ENCODE measurements at regions not wholly inside any gene's neighbourhood (a gene's known extent, or its start where the extent isn't known, plus 50 kb on each side); places are given as distances from the start of the nearest gene placed in this dataset.

DNA sequence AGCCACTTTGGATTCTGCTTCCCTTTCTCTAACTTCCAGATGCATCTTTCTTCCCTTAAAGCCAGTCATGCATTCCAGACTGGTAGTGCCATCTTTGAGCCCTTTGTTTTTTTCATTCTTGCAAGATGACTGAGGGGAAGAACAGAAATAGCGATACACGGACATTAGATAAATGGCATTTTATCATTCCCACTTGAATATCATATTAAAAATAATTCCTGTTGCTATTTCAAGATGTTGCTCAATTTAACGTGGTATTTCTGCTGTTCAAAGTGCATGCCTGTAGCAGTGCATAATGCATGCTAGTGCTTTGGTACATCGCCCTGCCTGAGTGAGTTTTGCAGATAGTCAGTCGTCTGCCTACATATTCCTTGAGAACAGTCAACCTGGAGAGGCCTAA lies 140.6 kb upstream of the FRY start:
- TF ChIP-seq, protein P1, sequence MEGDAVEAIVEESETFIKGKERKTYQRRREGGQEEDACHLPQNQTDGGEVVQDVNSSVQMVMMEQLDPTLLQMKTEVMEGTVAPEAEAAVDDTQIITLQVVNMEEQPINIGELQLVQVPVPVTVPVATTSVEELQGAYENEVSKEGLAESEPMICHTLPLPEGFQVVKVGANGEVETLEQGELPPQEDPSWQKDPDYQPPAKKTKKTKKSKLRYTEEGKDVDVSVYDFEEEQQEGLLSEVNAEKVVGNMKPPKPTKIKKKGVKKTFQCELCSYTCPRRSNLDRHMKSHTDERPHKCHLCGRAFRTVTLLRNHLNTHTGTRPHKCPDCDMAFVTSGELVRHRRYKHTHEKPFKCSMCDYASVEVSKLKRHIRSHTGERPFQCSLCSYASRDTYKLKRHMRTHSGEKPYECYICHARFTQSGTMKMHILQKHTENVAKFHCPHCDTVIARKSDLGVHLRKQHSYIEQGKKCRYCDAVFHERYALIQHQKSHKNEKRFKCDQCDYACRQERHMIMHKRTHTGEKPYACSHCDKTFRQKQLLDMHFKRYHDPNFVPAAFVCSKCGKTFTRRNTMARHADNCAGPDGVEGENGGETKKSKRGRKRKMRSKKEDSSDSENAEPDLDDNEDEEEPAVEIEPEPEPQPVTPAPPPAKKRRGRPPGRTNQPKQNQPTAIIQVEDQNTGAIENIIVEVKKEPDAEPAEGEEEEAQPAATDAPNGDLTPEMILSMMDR (IDR thresholded peaks at IDR 0.05): no peak

GRCh38 chr13:31891472-31891871 lies 140.1 kb upstream of the FRY start:
- TF ChIP-seq, protein P1 (IDR thresholded peaks at IDR 0.05): no peak
- H3K4me1 ChIP-seq: no peaks in the 10 kb centered on the region
- H3K27ac ChIP-seq: no peak overlapping the region

More for the DNA sequence above, 140.6 kb upstream of the FRY start:
- no peaks in the 10 kb centered on the region for H3K79me2 ChIP-seq
- no peaks in the 10 kb centered on the region for H3K27me3 ChIP-seq (ENCODE audit: control insufficient read depth, insufficient read depth, low read length)
- H3K27ac ChIP-seq: no peak overlapping the region
- H3K4me1 ChIP-seq: no peaks in the 10 kb centered on the region
- H2AFZ ChIP-seq: no peak overlapping the region
- H3K9me3 ChIP-seq (ENCODE audit: control insufficient read depth, low read length): no peaks in the 10 kb centered on the region
- H3K36me3 ChIP-seq (ENCODE audit: control insufficient read depth, insufficient read depth, low read length): no peaks in the 10 kb centered on the region
- H3K4me2 ChIP-seq (ENCODE audit: low read length): no peak overlapping the region
- no peak overlapping the region for H3K4me3 ChIP-seq (ENCODE audit: low read depth, low read length)
- H3K9ac ChIP-seq: no peak overlapping the region

DNA sequence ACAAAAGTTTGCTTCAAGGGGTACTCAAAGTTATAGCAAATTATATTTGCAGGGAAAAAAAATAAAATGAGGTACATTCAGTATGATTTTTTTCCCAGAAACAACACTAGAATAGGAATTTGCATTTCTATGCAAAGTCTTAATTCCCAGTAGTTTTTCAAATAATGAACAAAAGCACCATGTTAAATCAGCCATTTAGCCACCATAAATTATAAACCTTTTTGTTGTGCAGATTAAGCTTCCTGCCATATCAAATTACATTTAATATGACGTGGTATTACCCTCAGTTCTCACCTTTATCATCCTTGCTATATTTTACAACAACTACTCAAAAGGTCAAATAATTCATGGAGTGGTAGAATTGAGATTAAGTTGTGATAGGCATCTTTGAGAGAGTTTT lies 136.6 kb upstream of the FRY start:
- H3K36me3 ChIP-seq (ENCODE audit: control insufficient read depth, insufficient read depth, low read length): no peaks in the 10 kb centered on the region
- no peaks in the 10 kb centered on the region for H3K27me3 ChIP-seq (ENCODE audit: control insufficient read depth, insufficient read depth, low read length)
- no peak overlapping the region for H3K9ac ChIP-seq
- H3K27ac ChIP-seq: no peak overlapping the region
- no peaks in the 10 kb centered on the region for H3K79me2 ChIP-seq
- H3K4me1 ChIP-seq: no peaks in the 10 kb centered on the region
- no peak overlapping the region for H3K4me3 ChIP-seq (ENCODE audit: low read depth, low read length)
- H2AFZ ChIP-seq: no peak overlapping the region
- no peaks in the 10 kb centered on the region for H3K9me3 ChIP-seq (ENCODE audit: control insufficient read depth, low read length)
- H3K4me2 ChIP-seq (ENCODE audit: low read length): no peak overlapping the region
- TF ChIP-seq, protein P1 (IDR thresholded peaks at IDR 0.05): no peak

More at GRCh38 chr13:31891472-31891871, 140.1 kb upstream of the FRY start:
- no peak overlapping the region for H3K4me2 ChIP-seq (ENCODE audit: low read length)
- H3K9me3 ChIP-seq (ENCODE audit: control insufficient read depth, low read length): no peaks in the 10 kb centered on the region
- H2AFZ ChIP-seq: no peak overlapping the region
- no peak overlapping the region for H3K4me3 ChIP-seq (ENCODE audit: low read depth, low read length)
- H3K27me3 ChIP-seq (ENCODE audit: control insufficient read depth, insufficient read depth, low read length): no peaks in the 10 kb centered on the region
- H3K79me2 ChIP-seq: no peaks in the 10 kb centered on the region
- no peak overlapping the region for H3K9ac ChIP-seq
- H3K36me3 ChIP-seq (ENCODE audit: control insufficient read depth, insufficient read depth, low read length): no peaks in the 10 kb centered on the region

DNA sequence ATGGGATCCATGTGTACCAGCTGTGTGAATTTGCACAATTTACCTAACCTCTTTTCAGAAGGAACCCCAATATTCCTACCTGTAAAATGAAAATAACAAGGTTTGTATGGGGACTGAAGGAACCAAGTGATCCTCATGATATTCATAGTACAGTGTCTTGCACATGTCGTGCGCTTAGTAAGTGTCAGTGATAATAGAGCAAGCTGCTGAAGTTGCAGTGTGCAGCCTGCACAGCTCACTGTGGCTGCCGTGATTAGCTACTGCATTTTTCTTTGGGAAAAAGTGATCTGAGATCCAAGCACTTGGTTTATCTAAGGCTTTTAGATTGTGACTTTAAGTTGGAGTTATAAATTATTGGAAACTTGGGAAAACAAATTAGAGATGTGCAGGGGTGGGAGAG lies 135.9 kb upstream of the FRY start:
- Histone ChIP-seq H3K27ac (no peak overlapping the region), H3K27me3 (ENCODE audit: control insufficient read depth, insufficient read depth, low read length) (no peaks in the 10 kb centered on the region), H3K9ac (no peak overlapping the region), H2AFZ (no peak overlapping the region), H3K4me2 (ENCODE audit: low read length) (no peak overlapping the region), H3K36me3 (ENCODE audit: control insufficient read depth, insufficient read depth, low read length) (no peaks in the 10 kb centered on the region), H3K79me2 (no peaks in the 10 kb centered on the region), H3K4me3 (ENCODE audit: low read depth, low read length) (no peak overlapping the region), H3K9me3 (ENCODE audit: control insufficient read depth, low read length) (no peaks in the 10 kb centered on the region), H3K4me1 (no peaks in the 10 kb centered on the region)
- TF ChIP-seq, protein P1 (IDR thresholded peaks at IDR 0.05): no peak

DNA sequence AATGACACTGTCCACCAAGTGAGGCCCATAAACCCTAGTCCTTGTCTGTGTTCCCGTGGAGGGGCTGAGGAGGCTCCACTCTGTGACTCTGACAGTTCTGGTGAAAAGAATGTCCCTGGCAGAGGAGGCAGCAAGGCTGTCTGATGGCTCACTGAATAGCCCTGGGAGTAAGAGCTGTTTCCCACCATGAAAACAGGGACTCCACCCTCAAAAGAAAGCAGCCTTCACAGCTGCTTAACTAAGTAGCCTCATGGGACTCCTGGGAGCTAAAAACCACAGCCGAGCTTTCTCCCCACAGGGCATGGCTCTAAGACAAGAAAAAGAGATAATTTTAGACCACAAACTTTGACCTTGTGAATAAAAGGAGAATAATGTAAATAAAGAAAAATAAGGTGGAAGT lies 135.1 kb upstream of the FRY start:
- TF ChIP-seq, protein P1 (IDR thresholded peaks at IDR 0.05): no peak
- Histone ChIP-seq H3K27ac (no peak overlapping the region), H3K4me1 (no peaks in the 10 kb centered on the region), H3K36me3 (ENCODE audit: control insufficient read depth, insufficient read depth, low read length) (no peaks in the 10 kb centered on the region), H3K9me3 (ENCODE audit: control insufficient read depth, low read length) (no peaks in the 10 kb centered on the region), H3K4me2 (ENCODE audit: low read length) (no peak overlapping the region), H3K79me2 (no peaks in the 10 kb centered on the region), H3K27me3 (ENCODE audit: control insufficient read depth, insufficient read depth, low read length) (no peaks in the 10 kb centered on the region), H2AFZ (no peak overlapping the region), H3K9ac (no peak overlapping the region), H3K4me3 (ENCODE audit: low read depth, low read length) (no peak overlapping the region)
